Endothelial cell of umbilical vein (primary cell): ENCODE measurements at regions not wholly inside any gene's neighbourhood (a gene's known extent, or its start where the extent isn't known, plus 50 kb on each side); places are given as distances from the start of the nearest gene placed in this dataset.

ENCODE experiments used
- BruUV-seq: library from RNA; stranded (reverse); fragments of 400-500 nt; replicated peaks from 2 replicates; lab custom pipeline; 2021; lab: Mats Ljungman, UMichigan
- CTCF ChIA-PET: fragments of 300-600, 350-600 bp; sonication (Branson Sonifier 250); formaldehyde crosslinking; loops from one replicate; lab custom pipeline; 2021; ENCODE audit warnings: antibody characterized with exemption, inconsistent platforms; lab: Charles Lee
- POLR2A ChIA-PET: fragments of 300-600, 350-600 bp; sonication (Branson Sonifier 250); formaldehyde crosslinking; loops from one replicate; lab custom pipeline; 2021; ENCODE audit warnings: antibody characterized with exemption, inconsistent platforms; lab: Charles Lee
- DNase-seq: peaks from one replicate; pipeline ENCODE4 v3.0.0-alpha.2; 2011; ENCODE audit warnings: low read depth, low spot score
- FAIRE-seq: peaks from 2 replicates; lab custom pipeline; 2011; peaks lifted over from hg19 to GRCh38; lab: Jason Lieb, UNC
- H2AFZ ChIP-seq: 2 replicates; pipeline ENCODE4 v1.6.0; 2012; ENCODE audit warnings: low read depth, low read length, control low read depth, inconsistent platforms
- H3K27ac ChIP-seq: 2 replicates; pipeline ENCODE4 v1.5.1; 2011; ENCODE audit warnings: low read depth, mild to moderate bottlenecking, control low read depth, low read length, moderate library complexity; ENCODE audit not compliant: insufficient read depth
- H3K27me3 ChIP-seq, 2 experiments: 2 replicates each; pipeline versions ENCODE4 v1.6.0 to v1.6.1; 2011; ENCODE audit warnings: low read length in 2 of 2, mixed read lengths in 1 of 2; ENCODE audit not compliant: control insufficient read depth in 2 of 2, insufficient read depth in 2 of 2
- H3K36me3 ChIP-seq, 2 experiments: 2 replicates in 1 of 2; 3 replicates in 1 of 2; pipeline ENCODE4 v1.5.1; 2011; ENCODE audit warnings: low read length in 2 of 2, mild to moderate bottlenecking in 1 of 2, moderate library complexity in 1 of 2; ENCODE audit not compliant: control insufficient read depth in 2 of 2, insufficient read depth in 2 of 2; ENCODE audit errors: extremely low read depth in 1 of 2
- H3K4me1 ChIP-seq: 3 replicates; pipeline ENCODE4 v1.5.1; 2011; ENCODE audit warnings: mild to moderate bottlenecking, low read length; ENCODE audit not compliant: control insufficient read depth, insufficient read depth; ENCODE audit errors: extremely low read depth
- H3K4me2 ChIP-seq: 2 replicates; pipeline ENCODE4 v1.6.1; 2011; ENCODE audit warnings: low read length, control low read depth, mixed read lengths; ENCODE audit not compliant: insufficient read depth
- H3K4me3 ChIP-seq, 3 experiments: fragments of 200-600 bp in 1 of 3; sonication (generic), shearing (Covaris generic) in 1 of 3; replicated peaks in 1 of 3; 2 replicates each; pipeline ENCODE4 v1.5.1; 2011 to 2016; ENCODE audit warnings: control low read depth in 3 of 3, low read length in 3 of 3, mild to moderate bottlenecking in 2 of 3, inconsistent platforms in 1 of 3, low read depth in 1 of 3, moderate library complexity in 1 of 3; ENCODE audit not compliant: insufficient read depth in 1 of 3
- H3K79me2 ChIP-seq: 2 replicates; pipeline ENCODE4 v1.6.0; 2012; ENCODE audit warnings: low read length, inconsistent platforms; ENCODE audit not compliant: control insufficient read depth, insufficient read depth
- H3K9ac ChIP-seq: replicated peaks from 2 replicates; pipeline ENCODE3; 2011; ENCODE audit warnings: low read length, control low read depth; ENCODE audit not compliant: insufficient read depth; ENCODE audit errors: extremely low read depth
- H3K9me1 ChIP-seq: replicated peaks from 3 replicates; pipeline ENCODE4 v1.6.0; 2011; ENCODE audit warnings: mild to moderate bottlenecking, low read length; ENCODE audit not compliant: control insufficient read depth, insufficient read depth; ENCODE audit errors: extremely low read depth
- H3K9me3 ChIP-seq: replicated peaks from 2 replicates; pipeline ENCODE4 v1.5.1; 2012; ENCODE audit warnings: low read length, inconsistent platforms; ENCODE audit not compliant: control insufficient read depth, insufficient read depth
- H4K20me1 ChIP-seq: replicated peaks from 2 replicates; pipeline ENCODE3; 2011; ENCODE audit warnings: mild to moderate bottlenecking, low read length; ENCODE audit not compliant: control insufficient read depth, insufficient read depth; ENCODE audit errors: extremely low read depth
- CTCF ChIP-seq, 2 donors: IDR thresholded peaks; 1 replicate in 1 of 2; 2 replicates in 1 of 2; pipeline ENCODE4 v1.5.1; 2011; ENCODE audit warnings: low read length in 2 of 2, mild to moderate bottlenecking in 2 of 2, moderate library complexity in 2 of 2, control low read depth in 1 of 2, inconsistent platforms in 1 of 2, low read depth in 1 of 2; ENCODE audit not compliant: insufficient read depth in 1 of 2; ENCODE audit errors: extremely low read depth in 1 of 2
- EZH2 ChIP-seq: IDR thresholded peaks from 2 replicates; pipeline ENCODE4 v1.6.1; 2012; ENCODE audit warnings: borderline replicate concordance, low read depth, mild to moderate bottlenecking, moderate library complexity, low read length, inconsistent platforms; ENCODE audit not compliant: severe bottlenecking
- FOS ChIP-seq: IDR thresholded peaks from 2 replicates; pipeline ENCODE4 v1.6.1; 2011; ENCODE audit warnings: mild to moderate bottlenecking, low read length, moderate library complexity, borderline replicate concordance; ENCODE audit not compliant: insufficient read depth
- GATA2 ChIP-seq: IDR thresholded peaks from 2 replicates; pipeline ENCODE4 v1.7.0; 2011; ENCODE audit warnings: low read depth, mild to moderate bottlenecking, moderate library complexity, mixed read lengths, low read length; ENCODE audit not compliant: insufficient read length, insufficient read depth
- JUN ChIP-seq: IDR thresholded peaks from 2 replicates; pipeline ENCODE4 v1.6.1; 2011; ENCODE audit warnings: borderline replicate concordance, low read depth; ENCODE audit not compliant: insufficient read length, insufficient read depth
- MAX ChIP-seq: IDR thresholded peaks from 2 replicates; pipeline ENCODE4 v1.6.1; 2011; ENCODE audit not compliant: insufficient read depth, insufficient read length
- MYC ChIP-seq: IDR thresholded peaks from one replicate; pipeline ENCODE4 v1.6.1; 2011; ENCODE audit warnings: mild to moderate bottlenecking, low read depth, low read length
- POLR2A ChIP-seq: IDR thresholded peaks from 2 replicates; pipeline ENCODE4 v1.6.1; 2012; ENCODE audit warnings: low read depth, mild to moderate bottlenecking, control low read depth, low read length
- POLR2AphosphoS5 ChIP-seq: IDR thresholded peaks from 2 replicates; pipeline ENCODE4 v1.6.1; 2012; ENCODE audit warnings: low read depth, mild to moderate bottlenecking, control low read depth, low read length, moderate library complexity; ENCODE audit not compliant: insufficient read depth
- dilution Hi-C: fragments of 300-500 bp; cut with MboI; formaldehyde crosslinking; loops from one replicate; pipeline ENCODE4 v1.15.0; 2019; ENCODE audit warnings: low sequenced_read_pairs; ENCODE audit not compliant: extremely low pct_ligation_motif_present
- intact Hi-C: fragments of 100-400 bp; cut with micrococcal nuclease; formaldehyde crosslinking; loops from one replicate; pipeline ENCODE4 v1.10.0; 2022

GRCh38 chr4:81631958-81632441 lies 160.3 kb upstream of the RASGEF1B start:
- DNase-seq (no peak), FAIRE-seq (no peak)
- Histone ChIP-seq H2AFZ (no peak overlapping the region), H3K27ac (no peak overlapping the region), H3K27me3 (no peaks in the 10 kb centered on the region), H3K4me1 (no peaks in the 10 kb centered on the region), H3K9me1 (no peaks in the 10 kb centered on the region), H3K4me2 (no peak overlapping the region), H3K79me2 (no peaks in the 10 kb centered on the region), H3K9ac (no peak overlapping the region), H3K9me3 (no peaks in the 10 kb centered on the region), H3K4me3 (no peak overlapping the region), H4K20me1 (no peaks in the 10 kb centered on the region), H3K36me3 (no peaks in the 10 kb centered on the region)
- no peak for TF ChIP-seq GATA2
- TF ChIP-seq CTCF (IDR thresholded peaks at IDR 0.05; ENCODE audit: extremely low read depth in 1 of 2, insufficient read depth in 1 of 2, low read depth in 1 of 2, low read length in 2 of 2), result no peak
- TF ChIP-seq EZH2, result no peak
- TF ChIP-seq POLR2A, result no peak
- TF ChIP-seq FOS, result no peak
- no peak for TF ChIP-seq POLR2AphosphoS5
- TF ChIP-seq MYC, result no peak
- no peak for TF ChIP-seq JUN
- TF ChIP-seq MAX, result no peak
- ChIA-PET CTCF (no interaction called here), POLR2A (no interaction called here)
- intact Hi-C loops (no loop called here), dilution Hi-C loops (no loop called here)
- BruUV-seq, result no TSS peak
